ENCODE measurements at regions not wholly inside any gene's neighbourhood (a gene's known extent, or its start where the extent isn't known, plus 50 kb on each side); places are given as distances from the start of the nearest gene placed in this dataset.

DNA sequence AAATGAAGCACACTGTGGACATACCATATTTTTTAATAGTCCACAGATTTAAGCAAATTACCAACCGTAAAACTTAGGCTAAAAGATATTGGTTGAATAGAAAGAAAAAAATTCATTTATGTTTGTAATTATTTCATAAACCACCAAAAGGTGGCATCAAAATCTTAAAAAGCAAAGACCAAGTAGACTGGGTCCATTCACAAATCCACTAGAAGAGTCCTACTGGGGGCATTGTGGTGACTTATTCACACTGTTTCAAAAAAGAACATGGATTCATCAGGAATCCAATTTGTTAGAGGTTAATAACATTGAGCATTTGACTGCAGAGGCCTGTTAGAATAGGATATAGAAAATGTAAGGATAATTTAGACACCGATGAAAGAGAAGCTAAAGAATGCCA, 194.9 kb upstream of the KYNU start:
- ATAC-seq (no peak), FAIRE-seq (no peak), DNase-seq (no peak)
- no peaks in the 10 kb centered on the region for H3K36me3 ChIP-seq
- WGBS, 2 donors = 74 to 86% methylated on average over 2 of the region's 2 CpGs
- intact Hi-C loops (cut with DNase I) = no loop called here
- TF ChIP-seq CTCF (IDR thresholded peaks at IDR 0.05) = no peak
- H3K27ac ChIP-seq = no peak overlapping the region
- no peaks in the 10 kb centered on the region for H3K4me1 ChIP-seq
- no peak overlapping the region for H3K4me3 ChIP-seq
- no peaks in the 10 kb centered on the region for H3K9me3 ChIP-seq
- H3K27me3 ChIP-seq = no peaks in the 10 kb centered on the region

- no peak overlapping the region for H3K27ac ChIP-seq
- TF ChIP-seq CTCF (IDR thresholded peaks at IDR 0.05) = no peak
- FAIRE-seq = no peak
- no peaks in the 10 kb centered on the region for H3K27me3 ChIP-seq
- no peak for ATAC-seq
- H3K9me3 ChIP-seq = no peaks in the 10 kb centered on the region
- intact Hi-C loops (cut with DNase I) = no loop called here
- H3K36me3 ChIP-seq = no peaks in the 10 kb centered on the region
- no peak for DNase-seq
- H3K4me1 ChIP-seq = no peaks in the 10 kb centered on the region
- no peak overlapping the region for H3K4me3 ChIP-seq
- WGBS, 2 donors = 17 to 19% methylated on average over 1 of the region's 1 CpG
Observed at GRCh38 chr2:142681952-142682351, 195.5 kb upstream of the KYNU start.

DNA sequence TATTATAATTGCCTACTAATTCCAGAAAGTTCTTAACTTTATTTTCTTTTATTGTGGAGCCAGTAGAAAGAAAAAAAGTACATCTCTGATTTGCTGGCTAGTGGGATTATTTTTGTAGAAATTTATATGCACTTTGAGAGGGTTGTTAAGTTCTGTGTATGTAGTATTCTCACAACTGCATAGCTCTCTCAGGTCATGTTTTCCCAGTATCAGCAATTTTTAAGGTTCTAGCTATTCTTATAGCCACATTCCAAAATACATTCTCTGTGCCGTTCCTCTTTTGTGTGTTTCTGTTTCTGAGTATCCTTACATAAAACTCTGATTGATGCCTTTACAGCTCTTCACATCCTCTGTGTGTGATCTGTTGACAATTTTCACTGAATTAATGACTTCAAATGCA, 199.3 kb upstream of the KYNU start:
- FAIRE-seq (no peak), DNase-seq (no peak), ATAC-seq (no peak)
- no peaks in the 10 kb centered on the region for H3K4me1 ChIP-seq
- no peaks in the 10 kb centered on the region for H3K27me3 ChIP-seq
- 62 to 83% methylated on average over 1 of the region's 1 CpG for WGBS, 2 donors
- intact Hi-C loops (cut with DNase I) = no loop called here
- no peaks in the 10 kb centered on the region for H3K36me3 ChIP-seq
- no peak overlapping the region for H3K4me3 ChIP-seq
- H3K9me3 ChIP-seq = no peaks in the 10 kb centered on the region
- no peak for TF ChIP-seq CTCF (IDR thresholded peaks at IDR 0.05)
- no peak overlapping the region for H3K27ac ChIP-seq

- ATAC-seq (no peak), FAIRE-seq (no peak), DNase-seq (no peak)
- intact Hi-C loops (cut with DNase I) = no loop called here
- Histone ChIP-seq H3K4me1 (no peaks in the 10 kb centered on the region), H3K27me3 (no peaks in the 10 kb centered on the region), H3K36me3 (no peaks in the 10 kb centered on the region), H3K9me3 (no peaks in the 10 kb centered on the region), H3K27ac (no peak overlapping the region), H3K4me3 (no peak overlapping the region)
- WGBS, 2 donors = 68 to 75% methylated on average over 5 of the region's 5 CpGs
- no peak for TF ChIP-seq CTCF (IDR thresholded peaks at IDR 0.05)
Observed at GRCh38 chr2:142675398-142675797, 202.1 kb upstream of the KYNU start.

GRCh38 chr2:142673836-142674235, 203.6 kb upstream of the KYNU start:
- 63 to 67% methylated on average over 4 of the region's 4 CpGs for WGBS, 2 donors
- intact Hi-C loops (cut with DNase I) = no loop called here
- no peak for ATAC-seq

More at GRCh38 chr2:142673836-142674235, 203.6 kb upstream of the KYNU start:
- no peak overlapping the region for H3K27ac ChIP-seq
- no peaks in the 10 kb centered on the region for H3K27me3 ChIP-seq
- H3K4me1 ChIP-seq = no peaks in the 10 kb centered on the region
- no peak for FAIRE-seq
- H3K9me3 ChIP-seq = no peaks in the 10 kb centered on the region
- DNase-seq = no peak
- no peak for TF ChIP-seq CTCF (IDR thresholded peaks at IDR 0.05)
- no peaks in the 10 kb centered on the region for H3K36me3 ChIP-seq
- no peak overlapping the region for H3K4me3 ChIP-seq
